GM19324 (cell line): ENCODE measurements at regions not wholly inside any gene's neighbourhood (a gene's known extent, or its start where the extent isn't known, plus 50 kb on each side); places are given as distances from the start of the nearest gene placed in this dataset.

Experiments used
- ATAC-seq: cut with Tn5 transposase; IDR thresholded peaks from one replicate; pipeline ENCODE4 v1.9.1; 2021; ENCODE audit warnings: mild to moderate bottlenecking, moderate library complexity; ENCODE audit not compliant: unreplicated experiment, low FRiP score

- ATAC-seq: no peak
Measured at GRCh38 chr11:127412234-127412633, 411.7 kb upstream of the KIRREL3 start.

GRCh38 chr11:127411283-127411682 lies 410.7 kb upstream of the KIRREL3 start:
- ATAC-seq: no peak

GRCh38 chr11:127395034-127395433 lies 394.5 kb upstream of the KIRREL3 start:
- no peak for ATAC-seq

- no peak for ATAC-seq
Measured at GRCh38 chr11:127393460-127393997, 393.0 kb upstream of the KIRREL3 start.

GRCh38 chr11:127392575-127392974 lies 392.0 kb upstream of the KIRREL3 start:
- no peak for ATAC-seq

GRCh38 chr11:127390465-127390864 lies 389.9 kb upstream of the KIRREL3 start:
- no peak for ATAC-seq

- no peak for ATAC-seq
Measured at GRCh38 chr11:127385071-127385470, 384.5 kb upstream of the KIRREL3 start.

GRCh38 chr11:127383026-127383425 lies 382.5 kb upstream of the KIRREL3 start:
- ATAC-seq: no peak

- no peak for ATAC-seq
Measured at GRCh38 chr11:127381247-127381646, 380.7 kb upstream of the KIRREL3 start.

GRCh38 chr11:127379686-127380085 lies 379.1 kb upstream of the KIRREL3 start:
- no peak for ATAC-seq

GRCh38 chr11:127376301-127376700 lies 375.7 kb upstream of the KIRREL3 start:
- ATAC-seq: no peak

GRCh38 chr11:127369356-127369755 lies 368.8 kb upstream of the KIRREL3 start:
- no peak for ATAC-seq

- no peak for ATAC-seq
Measured at GRCh38 chr11:127362754-127363308, 362.3 kb upstream of the KIRREL3 start.

- no peak for ATAC-seq
Measured at GRCh38 chr11:127358160-127358559, 357.6 kb upstream of the KIRREL3 start.

GRCh38 chr11:127350476-127350875 lies 349.9 kb upstream of the KIRREL3 start:
- ATAC-seq: no peak

- ATAC-seq: no peak
Measured at GRCh38 chr11:127345819-127346459, 345.4 kb upstream of the KIRREL3 start.

- no peak for ATAC-seq
Measured at GRCh38 chr11:127340438-127340837, 339.9 kb upstream of the KIRREL3 start.

- ATAC-seq: no peak
Measured at GRCh38 chr11:127339376-127339775, 338.8 kb upstream of the KIRREL3 start.

- ATAC-seq: no peak
Measured at GRCh38 chr11:127338380-127339259, 338.1 kb upstream of the KIRREL3 start.

GRCh38 chr11:127334466-127334865 lies 333.9 kb upstream of the KIRREL3 start:
- ATAC-seq: no peak

GRCh38 chr11:127332896-127333295 lies 332.3 kb upstream of the KIRREL3 start:
- no peak for ATAC-seq
